Bronchial epithelial cell (primary cell): ENCODE measurements at regions not wholly inside any gene's neighbourhood (a gene's known extent, or its start where the extent isn't known, plus 50 kb on each side); places are given as distances from the start of the nearest gene placed in this dataset.

Experiments used
- DNase-seq: peaks from one replicate; pipeline ENCODE4 v3.0.0-alpha.2; 2010; ENCODE audit warnings: low read depth
- FAIRE-seq: peaks from 2 replicates; lab custom pipeline; 2011; peaks lifted over from hg19 to GRCh38; lab: Jason Lieb, UNC
- H3K27me3 ChIP-seq: 2 replicates; pipeline ENCODE4 v1.5.1; 2011; ENCODE audit warnings: low read length; ENCODE audit not compliant: control insufficient read depth, insufficient read depth
- H3K36me3 ChIP-seq: 2 replicates; pipeline ENCODE4 v1.5.1; 2011; ENCODE audit warnings: low read length; ENCODE audit not compliant: control insufficient read depth, insufficient read depth
- H3K4me3 ChIP-seq: 2 replicates; pipeline ENCODE4 v1.5.1; 2011; ENCODE audit warnings: mild to moderate bottlenecking, low read depth, low read length, control low read depth
- CTCF ChIP-seq: IDR thresholded peaks from 2 replicates; pipeline ENCODE4 v1.5.1; 2011; ENCODE audit warnings: mild to moderate bottlenecking, moderate library complexity, low read length, control low read depth, inconsistent platforms; ENCODE audit not compliant: insufficient read depth, severe bottlenecking

GRCh38 chr16:6317934-6318333 lies 1014.7 kb upstream of the RBFOX1 start:
- TF ChIP-seq CTCF, result no peak
- no peak for FAIRE-seq
- Histone ChIP-seq H3K36me3 (no peaks in the 10 kb centered on the region), H3K4me3 (no peak overlapping the region), H3K27me3 (no peaks in the 10 kb centered on the region)
- no peak for DNase-seq

GRCh38 chr16:6309271-6309670 lies 1023.4 kb upstream of the RBFOX1 start:
- no peak overlapping the region for H3K4me3 ChIP-seq
- TF ChIP-seq CTCF, result no peak
- FAIRE-seq (no peak), DNase-seq (no peak)
- no peaks in the 10 kb centered on the region for H3K27me3 ChIP-seq
- no peaks in the 10 kb centered on the region for H3K36me3 ChIP-seq

DNA sequence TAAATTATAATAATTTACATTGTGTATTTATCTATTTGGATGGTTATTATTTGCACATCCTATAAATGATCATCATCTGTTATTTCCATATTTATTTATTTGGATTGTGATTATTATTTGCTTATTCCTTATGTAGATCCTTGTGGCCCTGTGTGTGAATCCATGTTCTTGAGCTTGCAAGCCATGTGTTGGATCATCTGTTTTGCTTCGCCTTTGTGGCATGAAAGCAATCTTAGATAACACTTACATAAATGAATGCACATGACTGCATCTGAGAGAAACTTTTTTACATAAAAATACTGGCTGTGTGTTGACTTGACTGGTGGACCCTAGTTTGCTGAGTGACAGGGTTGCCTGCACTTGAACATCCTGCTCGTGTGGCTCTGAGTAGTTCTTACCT lies 1024.5 kb upstream of the RBFOX1 start:
- no peak for FAIRE-seq
- no peak for DNase-seq
- no peak for TF ChIP-seq CTCF

GRCh38 chr16:6300523-6300922 lies 1032.1 kb upstream of the RBFOX1 start:
- H3K4me3 ChIP-seq, result no peak overlapping the region
- FAIRE-seq (no peak), DNase-seq (no peak)
- H3K36me3 ChIP-seq, result no peaks in the 10 kb centered on the region
- no peaks in the 10 kb centered on the region for H3K27me3 ChIP-seq
- TF ChIP-seq CTCF, result no peak

More for the DNA sequence above, 1024.5 kb upstream of the RBFOX1 start:
- Histone ChIP-seq H3K27me3 (no peaks in the 10 kb centered on the region), H3K36me3 (no peaks in the 10 kb centered on the region), H3K4me3 (no peak overlapping the region)

DNA sequence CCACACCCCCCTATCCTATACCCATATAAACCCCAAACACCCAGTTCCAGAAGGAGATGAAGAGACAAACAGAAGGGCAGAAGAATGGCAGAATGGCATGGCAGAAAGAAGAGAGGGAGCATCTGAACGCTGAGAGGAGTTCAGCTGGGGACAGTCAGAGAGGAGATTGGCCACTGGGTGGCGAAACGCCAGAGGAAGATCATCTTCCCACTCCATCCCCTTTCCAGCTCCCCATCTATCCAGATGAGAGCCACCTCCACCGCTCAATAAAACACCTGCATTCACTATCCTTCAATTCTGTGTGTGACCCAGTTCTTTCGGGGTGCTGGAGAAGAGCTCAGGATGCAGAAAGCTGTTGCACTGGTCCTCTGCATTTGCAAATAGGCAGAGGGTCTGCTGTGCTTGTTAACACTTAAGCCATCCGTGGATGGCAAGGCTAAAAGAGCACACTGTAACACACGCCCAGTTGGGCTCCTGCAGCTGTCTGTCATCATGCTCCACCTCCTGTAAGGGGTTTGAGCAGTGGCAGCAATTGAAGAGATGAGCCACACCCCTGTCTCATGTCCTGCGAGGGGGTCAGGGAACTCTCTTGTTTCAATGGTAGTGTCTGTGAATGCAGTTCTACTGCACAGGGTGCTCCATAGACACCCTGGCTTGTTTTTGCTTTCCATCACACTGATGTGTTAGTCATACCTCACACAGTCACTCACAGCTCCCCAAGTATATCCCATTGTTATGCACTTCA lies 1034.8 kb upstream of the RBFOX1 start:
- no peak for TF ChIP-seq CTCF
- peak; percentile 94 for FAIRE-seq
- H3K4me3 ChIP-seq, result no peak overlapping the region
- H3K36me3 ChIP-seq, result no peaks in the 10 kb centered on the region
- H3K27me3 ChIP-seq, result no peaks in the 10 kb centered on the region
- DNase-seq, result no peak

GRCh38 chr16:6286176-6286575 lies 1046.5 kb upstream of the RBFOX1 start:
- no peak for TF ChIP-seq CTCF
- no peaks in the 10 kb centered on the region for H3K27me3 ChIP-seq
- DNase-seq, result no peak
- H3K36me3 ChIP-seq, result no peaks in the 10 kb centered on the region
- H3K4me3 ChIP-seq, result no peak overlapping the region
- no peak for FAIRE-seq
